OCI-LY3 (cell line): ENCODE measurements at regions not wholly inside any gene's neighbourhood (a gene's known extent, or its start where the extent isn't known, plus 50 kb on each side); places are given as distances from the start of the nearest gene placed in this dataset.
"Not testable (repeated sequence)": the region's sequence is repeated elsewhere in the genome, so short reads cannot be mapped to it uniquely, and the experiment has no call there.

Source experiments
- H2AFZ ChIP-seq: fragments of 200-600, 300-600 bp; shearing (Covaris generic); 2 replicates; pipeline ENCODE4 v1.6.0; 2014; ENCODE audit warnings: antibody characterized with exemption, low read depth, low read length
- H3K27ac ChIP-seq: fragments of 200-600, 300-600 bp; sonication (generic); 2 replicates; pipeline ENCODE4 v1.5.1; 2014; ENCODE audit warnings: mild to moderate bottlenecking, low read length, moderate library complexity, mixed read lengths
- H3K27me3 ChIP-seq: fragments of 200-600, 300-600 bp; sonication (generic); 2 replicates; pipeline ENCODE4 v1.6.1; 2014; ENCODE audit warnings: low read depth, low read length, mixed read lengths
- H3K36me3 ChIP-seq: fragments of 200-600, 300-600 bp; sonication (generic); replicated peaks from 2 replicates; pipeline ENCODE3; 2014; ENCODE audit warnings: low read depth, low read length, mixed read lengths
- H3K4me1 ChIP-seq: fragments of 300-600, 200-600 bp; sonication (generic); 2 replicates; pipeline ENCODE4 v1.6.1; 2014; ENCODE audit warnings: low read length, mixed read lengths
- H3K4me2 ChIP-seq: fragments of 200-600, 300-600 bp; sonication (generic); 2 replicates; pipeline ENCODE4 v1.6.1; 2014; ENCODE audit warnings: low read length, mixed read lengths
- H3K4me3 ChIP-seq: fragments of 300-600, 200-600 bp; sonication (generic); 2 replicates; pipeline ENCODE4 v1.5.1; 2014; ENCODE audit warnings: antibody characterized with exemption, mild to moderate bottlenecking, low read length, moderate library complexity
- H3K79me2 ChIP-seq: fragments of 300-600, 200-600 bp; shearing (Covaris generic); 2 replicates; pipeline ENCODE4 v1.6.1; 2014; ENCODE audit warnings: mild to moderate bottlenecking, low read length, mixed read lengths
- H3K9ac ChIP-seq: fragments of 300-600, 200-600 bp; shearing (Covaris generic); 2 replicates; pipeline ENCODE4 v1.6.0; 2014; ENCODE audit warnings: mild to moderate bottlenecking, low read length, moderate library complexity
- H3K9me3 ChIP-seq: fragments of 200-600, 300-600 bp; shearing (Covaris generic); 2 replicates; pipeline ENCODE4 v1.6.1; 2014; ENCODE audit warnings: low read length, mixed read lengths; ENCODE audit not compliant: insufficient read depth
- H4K20me1 ChIP-seq: fragments of 200-600, 300-600 bp; sonication (generic); 2 replicates; pipeline ENCODE4 v1.6.1; 2016; ENCODE audit warnings: low read length, mixed read lengths; ENCODE audit not compliant: insufficient read depth
- CTCF ChIP-seq: fragments of 200-600, 300-600 bp; sonication (generic); IDR thresholded peaks from 2 replicates; pipeline ENCODE4 v1.5.1; 2014; ENCODE audit warnings: antibody characterized with exemption, low read length, low read depth
- EZH2phosphoT487 ChIP-seq: fragments of 200-600 bp; shearing (Covaris generic); IDR thresholded peaks from 2 replicates; pipeline ENCODE4 v1.6.1; 2018; ENCODE audit warnings: antibody characterized with exemption, mixed run types, low read depth

DNA sequence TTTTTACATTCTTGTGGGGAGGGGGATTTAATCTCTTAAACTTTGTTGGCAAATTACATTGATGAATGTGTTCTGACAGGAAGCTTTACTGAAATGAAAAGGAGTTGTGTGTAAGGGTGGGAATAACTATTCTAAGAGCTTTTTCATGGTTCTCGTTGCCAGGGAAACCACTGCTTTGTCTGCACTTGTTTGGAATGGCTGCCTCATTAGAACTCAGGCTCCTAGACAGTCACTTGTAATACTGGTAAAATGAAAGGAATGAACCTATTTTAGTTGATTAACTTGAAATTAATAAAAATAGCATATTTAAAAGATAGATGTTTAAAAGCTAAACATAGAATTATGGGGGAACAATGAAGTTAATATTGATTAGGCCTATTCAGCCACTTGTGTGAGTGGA, 201.4 kb upstream of the TEKT4 start:
- H3K36me3 ChIP-seq, H3K79me2 ChIP-seq, H3K27me3 ChIP-seq, H4K20me1 ChIP-seq, H3K4me1 ChIP-seq, H3K9ac ChIP-seq, H3K27ac ChIP-seq, H3K9me3 ChIP-seq, H2AFZ ChIP-seq, H3K4me3 ChIP-seq, H3K4me2 ChIP-seq: not testable (repeated sequence)

DNA sequence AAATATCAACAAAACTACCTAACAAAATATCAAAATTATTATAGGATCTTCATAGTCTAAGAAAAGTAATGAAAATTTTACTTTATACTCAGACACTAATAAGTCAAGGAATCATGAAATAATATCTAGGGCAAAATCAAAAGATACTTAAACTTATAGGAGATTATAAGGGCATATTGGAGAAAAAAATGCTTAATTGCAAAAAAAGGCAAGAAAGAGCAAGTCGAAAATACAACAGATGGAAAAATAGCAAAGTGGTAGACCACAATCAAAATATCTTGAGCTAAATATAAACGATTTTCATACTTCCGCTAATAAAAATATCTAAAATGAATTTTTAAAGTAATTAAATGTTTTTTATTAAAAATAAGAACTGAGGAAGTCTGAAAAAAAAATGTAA, 177.0 kb upstream of the TEKT4 start:
- H4K20me1 ChIP-seq, H3K4me2 ChIP-seq, H3K4me1 ChIP-seq, H3K4me3 ChIP-seq, H3K9ac ChIP-seq, H3K9me3 ChIP-seq, H2AFZ ChIP-seq, H3K36me3 ChIP-seq, H3K27me3 ChIP-seq, H3K27ac ChIP-seq, H3K79me2 ChIP-seq: not testable (repeated sequence)

- not testable (repeated sequence) for H3K79me2 ChIP-seq, H3K4me2 ChIP-seq, H3K36me3 ChIP-seq, H3K4me1 ChIP-seq, H2AFZ ChIP-seq, H3K27me3 ChIP-seq, H3K9ac ChIP-seq, H3K9me3 ChIP-seq, H3K27ac ChIP-seq, H3K4me3 ChIP-seq, H4K20me1 ChIP-seq
These were observed 162.2 kb upstream of the TEKT4 start for GRCh38 chr2:94708982-94709381.

DNA sequence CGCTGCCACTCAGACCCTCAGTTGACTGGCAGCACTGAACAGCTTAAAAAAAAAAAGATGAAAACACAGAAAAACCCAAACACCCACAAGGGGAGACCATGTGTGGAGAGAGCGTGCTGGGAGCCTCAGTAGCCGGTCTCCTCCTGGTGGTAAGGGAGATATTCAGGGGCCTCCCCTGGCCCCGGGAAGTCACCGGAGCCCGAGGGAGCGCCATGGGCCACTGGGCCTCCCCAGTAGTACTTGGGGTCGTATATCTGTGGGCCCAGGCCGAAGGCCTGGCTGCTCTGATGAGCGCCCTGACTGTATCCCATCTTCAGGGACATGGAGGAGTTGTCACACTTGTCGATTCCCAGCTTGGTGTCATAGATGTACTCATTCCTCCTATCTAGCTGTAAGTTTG, 145.7 kb upstream of the TEKT4 start:
- H3K27ac ChIP-seq = no peak overlapping the region
- no peak overlapping the region for H3K4me2 ChIP-seq
- no peaks in the 10 kb centered on the region for H4K20me1 ChIP-seq
- H3K79me2 ChIP-seq = no peaks in the 10 kb centered on the region
- no peak overlapping the region for H2AFZ ChIP-seq
- no peak overlapping the region for H3K9ac ChIP-seq
- TF ChIP-seq EZH2phosphoT487 = no peak
- no peak for TF ChIP-seq CTCF
- H3K36me3 ChIP-seq = no peaks in the 10 kb centered on the region
- no peaks in the 10 kb centered on the region for H3K9me3 ChIP-seq
- H3K27me3 ChIP-seq = no peaks in the 10 kb centered on the region
- no peak overlapping the region for H3K4me3 ChIP-seq
- H3K4me1 ChIP-seq = no peaks in the 10 kb centered on the region

DNA sequence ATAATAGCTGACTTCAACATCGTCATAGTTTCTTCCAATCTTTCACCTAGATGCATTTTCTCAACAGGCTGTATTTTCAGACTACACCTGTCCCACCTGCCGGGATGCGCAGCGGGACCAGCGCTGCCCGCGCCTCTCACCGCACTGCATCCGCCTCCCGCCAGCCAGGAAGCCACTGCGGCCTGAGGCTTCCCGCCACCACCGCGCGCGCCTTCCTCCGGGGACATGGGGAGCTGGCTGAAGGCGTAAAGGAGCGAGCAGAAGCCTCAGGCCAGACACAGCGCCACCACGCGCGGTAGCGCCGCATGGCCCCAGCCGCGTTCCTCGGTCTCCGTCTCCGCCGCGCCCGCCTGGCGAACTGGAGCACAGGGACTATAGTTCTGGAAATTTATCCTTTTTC, 135.7 kb upstream of the TEKT4 start:
- not testable (repeated sequence) for H4K20me1 ChIP-seq, H3K27me3 ChIP-seq, H3K4me2 ChIP-seq, H3K4me1 ChIP-seq, H3K27ac ChIP-seq, H2AFZ ChIP-seq, H3K9ac ChIP-seq, H3K79me2 ChIP-seq, H3K9me3 ChIP-seq, H3K4me3 ChIP-seq, H3K36me3 ChIP-seq

DNA sequence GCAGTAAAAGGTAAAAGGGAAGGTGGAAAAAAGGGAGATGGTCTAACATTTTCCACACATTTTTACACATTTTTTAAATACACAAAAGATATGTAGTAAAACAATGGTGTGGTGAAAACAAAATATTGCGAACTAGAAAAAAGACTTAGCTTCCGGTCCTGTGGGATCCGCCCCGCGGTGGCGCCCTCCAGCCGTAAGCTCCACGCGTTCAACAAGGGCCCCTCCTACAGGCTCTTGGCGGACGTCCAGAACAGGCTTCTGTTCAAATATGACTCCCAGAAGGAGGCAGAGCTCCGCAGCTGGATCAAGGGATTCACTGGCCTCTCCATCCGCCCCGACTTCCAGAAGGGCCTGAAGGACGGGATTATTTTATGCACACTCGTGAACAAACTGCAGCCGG, 134.1 kb upstream of the TEKT4 start:
- not testable (repeated sequence) for H3K36me3 ChIP-seq, H3K27ac ChIP-seq, H4K20me1 ChIP-seq, H2AFZ ChIP-seq, H3K4me1 ChIP-seq, H3K4me3 ChIP-seq, H3K4me2 ChIP-seq, H3K9ac ChIP-seq, H3K27me3 ChIP-seq, H3K9me3 ChIP-seq, H3K79me2 ChIP-seq

DNA sequence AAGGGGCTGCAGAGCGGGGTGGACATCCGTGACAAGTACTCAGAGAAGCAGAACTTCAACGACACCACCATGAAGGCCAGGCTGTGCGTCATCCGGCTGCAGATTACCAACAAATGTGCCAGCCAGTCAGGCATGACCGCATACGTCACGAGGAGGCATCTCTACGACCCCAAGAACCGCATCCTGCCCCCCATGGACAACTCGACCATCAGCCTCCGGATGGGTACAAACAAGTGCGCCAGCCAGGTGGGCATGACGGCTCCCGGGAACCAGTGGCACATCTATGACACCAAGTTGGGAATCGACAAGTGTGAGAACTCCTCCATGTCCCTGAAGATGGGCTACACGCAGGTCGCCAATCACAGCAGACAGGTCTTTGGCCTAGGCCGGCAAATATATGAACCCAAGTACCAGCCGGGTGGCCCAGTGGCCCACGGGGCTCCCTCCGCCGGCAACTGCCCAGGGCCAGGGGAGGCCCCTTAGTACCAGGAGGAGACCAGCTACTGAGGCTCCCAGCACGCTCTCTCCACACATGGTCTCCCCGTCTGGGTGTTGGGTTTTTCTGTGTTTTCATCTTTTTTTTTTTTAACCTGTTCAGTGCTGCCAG, 133.4 kb upstream of the TEKT4 start:
- H4K20me1 ChIP-seq, H3K9me3 ChIP-seq, H3K4me2 ChIP-seq, H3K9ac ChIP-seq, H3K27ac ChIP-seq, H3K4me1 ChIP-seq, H2AFZ ChIP-seq, H3K27me3 ChIP-seq, H3K79me2 ChIP-seq, H3K36me3 ChIP-seq, H3K4me3 ChIP-seq: not testable (repeated sequence)
